ENCODE measurements at regions not wholly inside any gene's neighbourhood (a gene's known extent, or its start where the extent isn't known, plus 50 kb on each side); places are given as distances from the start of the nearest gene placed in this dataset.

DNA sequence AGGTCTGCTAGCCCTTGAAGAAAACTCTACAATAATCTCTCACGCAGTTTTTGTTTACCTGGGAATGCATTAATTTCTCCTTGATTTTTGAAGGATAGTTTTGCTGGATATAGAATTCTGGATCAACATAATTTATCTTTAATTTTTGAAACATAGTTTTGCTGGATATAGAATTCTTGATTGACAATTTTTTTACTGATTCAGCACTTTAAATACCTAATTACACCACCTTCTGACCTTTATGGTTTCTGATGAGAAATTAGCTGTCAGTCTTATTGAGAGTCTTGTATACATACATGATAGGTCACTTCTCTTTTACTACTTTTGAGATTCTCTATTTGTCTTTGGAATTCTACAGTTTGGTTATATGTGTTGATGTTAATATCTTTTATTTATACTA, 741.6 kb downstream of the FGF9 start:
- H3K9me3 ChIP-seq (ENCODE audit: control insufficient read depth, low read depth, low read length), result no peaks in the 10 kb centered on the region
- no peak overlapping the region for H3K27ac ChIP-seq (ENCODE audit: insufficient read length, low read depth, low read length)
- no peak overlapping the region for H3K56ac ChIP-seq (ENCODE audit: insufficient read length, low read depth, low read length)
- no peak overlapping the region for H2BK12ac ChIP-seq (ENCODE audit: insufficient read length, low read depth, low read length)
- no peaks in the 10 kb centered on the region for H3K79me1 ChIP-seq (ENCODE audit: insufficient read depth, low read depth, low read length, poor library complexity, severe bottlenecking)
- Mint-ChIP-seq H3K9me3 (peaks cover 30 to 35% of the 10 kb centered on the region in 2 experiments), H3K4me3 (no peak overlapping the region), H3K27me3 (ENCODE audit: low read depth) (no peaks in the 10 kb centered on the region), H3K36me3 (ENCODE audit: insufficient read depth in 1 of 3, low read depth in 3 of 3) (peaks cover 3 to 33% (median 18%) of the 10 kb centered on the region in 3 experiments), H3K4me1 (peaks cover 0 to 6% of the 10 kb centered on the region in 2 experiments; a peak in 2 of 4 replicates), H3K27ac (no peak overlapping the region)
- H3K23me2 ChIP-seq (ENCODE audit: insufficient read length, low read depth, low read length, poor library complexity, severe bottlenecking), result no peaks in the 10 kb centered on the region
- no peak overlapping the region for H2BK20ac ChIP-seq (ENCODE audit: low read depth, low read length, poor library complexity, severe bottlenecking)
- no peak overlapping the region for H2BK15ac ChIP-seq (ENCODE audit: low read depth, low read length)
- no peak overlapping the region for H3K14ac ChIP-seq (ENCODE audit: insufficient read depth, low read length)
- H4K20me1 ChIP-seq (ENCODE audit: control insufficient read depth, insufficient read depth, insufficient read length), result no peaks in the 10 kb centered on the region
- H4K8ac ChIP-seq (replicated peaks; ENCODE audit: insufficient read length, low read depth, low read length), result no peak overlapping the region
- H3K18ac ChIP-seq (ENCODE audit: insufficient read length, low read depth, low read length), result no peak overlapping the region
- H2BK5ac ChIP-seq (ENCODE audit: insufficient read length, low read length), result no peak overlapping the region
- no peak overlapping the region for H3K9ac ChIP-seq (ENCODE audit: extremely low read depth, insufficient read length, low read length)
- H2BK120ac ChIP-seq (ENCODE audit: low read depth, low read length, poor library complexity, severe bottlenecking), result no peak overlapping the region
- H4K91ac ChIP-seq (ENCODE audit: insufficient read length, low read depth, low read length), result no peak overlapping the region
- WGBS (ENCODE audit: extremely low coverage, insufficient read length, low lambda C conversion rate), result no CpG with 5 or more reads among the region's 1 CpG
- no peak overlapping the region for H4K5ac ChIP-seq (ENCODE audit: insufficient read length, low read depth, low read length)
- H3K4me2 ChIP-seq (ENCODE audit: insufficient read depth, insufficient read length, low read length), result no peak overlapping the region
- no peak overlapping the region for H3T11ph ChIP-seq (ENCODE audit: low read length)
- H3K79me2 ChIP-seq (ENCODE audit: insufficient read depth, low read length), result no peaks in the 10 kb centered on the region
- H3K23ac ChIP-seq (ENCODE audit: insufficient read length, low read depth, low read length), result no peak overlapping the region
- no peak overlapping the region for H2AFZ ChIP-seq (ENCODE audit: low read length)
- no peaks in the 10 kb centered on the region for H3K4me1 ChIP-seq (ENCODE audit: insufficient read depth, low read length)
- H2AK5ac ChIP-seq (ENCODE audit: insufficient read length, low read length), result no peak overlapping the region
- H3K4ac ChIP-seq (ENCODE audit: low read depth, low read length), result no peak overlapping the region
- TF ChIP-seq, protein P1, sequence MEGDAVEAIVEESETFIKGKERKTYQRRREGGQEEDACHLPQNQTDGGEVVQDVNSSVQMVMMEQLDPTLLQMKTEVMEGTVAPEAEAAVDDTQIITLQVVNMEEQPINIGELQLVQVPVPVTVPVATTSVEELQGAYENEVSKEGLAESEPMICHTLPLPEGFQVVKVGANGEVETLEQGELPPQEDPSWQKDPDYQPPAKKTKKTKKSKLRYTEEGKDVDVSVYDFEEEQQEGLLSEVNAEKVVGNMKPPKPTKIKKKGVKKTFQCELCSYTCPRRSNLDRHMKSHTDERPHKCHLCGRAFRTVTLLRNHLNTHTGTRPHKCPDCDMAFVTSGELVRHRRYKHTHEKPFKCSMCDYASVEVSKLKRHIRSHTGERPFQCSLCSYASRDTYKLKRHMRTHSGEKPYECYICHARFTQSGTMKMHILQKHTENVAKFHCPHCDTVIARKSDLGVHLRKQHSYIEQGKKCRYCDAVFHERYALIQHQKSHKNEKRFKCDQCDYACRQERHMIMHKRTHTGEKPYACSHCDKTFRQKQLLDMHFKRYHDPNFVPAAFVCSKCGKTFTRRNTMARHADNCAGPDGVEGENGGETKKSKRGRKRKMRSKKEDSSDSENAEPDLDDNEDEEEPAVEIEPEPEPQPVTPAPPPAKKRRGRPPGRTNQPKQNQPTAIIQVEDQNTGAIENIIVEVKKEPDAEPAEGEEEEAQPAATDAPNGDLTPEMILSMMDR (conservative IDR thresholded peaks at IDR 0.05), result no peak
- no peaks in the 10 kb centered on the region for H3K27me3 ChIP-seq (ENCODE audit: insufficient read depth, low read length)
- no peak for DNase-seq
